Endodermal cell (in vitro differentiated cells): ENCODE measurements at regions not wholly inside any gene's neighbourhood (a gene's known extent, or its start where the extent isn't known, plus 50 kb on each side); places are given as distances from the start of the nearest gene placed in this dataset.

Source experiments
- DNase-seq: peaks from one replicate; pipeline ENCODE4 v3.0.0-alpha.2; 2017
- H3K27ac ChIP-seq: 2 replicates; pipeline ENCODE4 v1.5.1; 2013; ENCODE audit warnings: mild to moderate bottlenecking, low read depth, low read length, moderate library complexity
- H3K27me3 ChIP-seq: 2 replicates; pipeline ENCODE4 v1.6.1; 2013; ENCODE audit warnings: mild to moderate bottlenecking, low read length, moderate library complexity; ENCODE audit not compliant: insufficient read depth, control insufficient read depth, poor library complexity, severe bottlenecking
- H3K36me3 ChIP-seq: 2 replicates; pipeline ENCODE4 v1.7.0; 2013; ENCODE audit warnings: mild to moderate bottlenecking, low read length, moderate library complexity; ENCODE audit not compliant: control insufficient read depth, insufficient read depth
- H3K4me1 ChIP-seq: one replicate; pipeline ENCODE4 v1.7.0; 2013; ENCODE audit warnings: low read length; ENCODE audit not compliant: control insufficient read depth, insufficient read depth
- H3K4me3 ChIP-seq: 2 replicates; pipeline ENCODE4 v1.5.1; 2013; ENCODE audit warnings: mild to moderate bottlenecking, low read length, moderate library complexity
- H3K9ac ChIP-seq: 2 replicates; pipeline ENCODE4 v1.6.1; 2013; ENCODE audit warnings: mild to moderate bottlenecking, low read length, moderate library complexity; ENCODE audit not compliant: poor library complexity, severe bottlenecking; ENCODE audit errors: extremely low read depth
- H3K9me3 ChIP-seq: 2 replicates; pipeline ENCODE4 v1.6.1; 2013; ENCODE audit warnings: mild to moderate bottlenecking, low read length, moderate library complexity; ENCODE audit not compliant: control insufficient read depth
- H3K27ac Mint-ChIP-seq: 2 replicates; pipeline ENCODE4 v1.8.0; 2020; ENCODE audit warnings: mixed read lengths
- H3K27me3 Mint-ChIP-seq: 2 replicates; pipeline ENCODE4 v1.8.0; 2021; ENCODE audit warnings: mild to moderate bottlenecking, mixed read lengths; ENCODE audit not compliant: insufficient read depth
- H3K36me3 Mint-ChIP-seq: 2 replicates; pipeline ENCODE4 v1.8.0; 2020; ENCODE audit warnings: low read depth, mixed read lengths
- H3K4me1 Mint-ChIP-seq: 2 replicates; pipeline ENCODE4 v1.8.0; 2020; ENCODE audit warnings: mixed read lengths
- H3K4me3 Mint-ChIP-seq: 2 replicates; pipeline ENCODE4 v1.8.0; 2020; ENCODE audit warnings: mild to moderate bottlenecking, moderate library complexity, mixed read lengths
- H3K9me3 Mint-ChIP-seq: 2 replicates; pipeline ENCODE4 v1.8.0; 2020; ENCODE audit warnings: mild to moderate bottlenecking, mixed read lengths
- CTCF ChIP-seq: fragments of 200-600 bp; sonication (generic); conservative IDR thresholded peaks from 2 replicates; pipeline ENCODE4 v1.5.0; 2021; ENCODE audit warnings: antibody characterized with exemption, mild to moderate bottlenecking
- WGBS, 2 experiments: methylation state at CpG; one replicate each; pipeline versions ENCODE4 v1.1.5 to v1.1.7; 2013; ENCODE audit warnings: missing lambda C conversion rate in 2 of 2, mixed read lengths in 1 of 2; ENCODE audit not compliant: insufficient coverage in 1 of 2, insufficient read length in 1 of 2; 5-methylcytosine and 5-hydroxymethylcytosine counted together

- H3K27ac Mint-ChIP-seq, result no peak overlapping the region
- no peaks in the 10 kb centered on the region for H3K36me3 Mint-ChIP-seq
- no peaks in the 10 kb centered on the region for H3K27me3 Mint-ChIP-seq
- Histone ChIP-seq H3K27ac (no peak overlapping the region), H3K4me1 (no peaks in the 10 kb centered on the region), H3K4me3 (no peak overlapping the region), H3K36me3 (no peaks in the 10 kb centered on the region), H3K27me3 (no peaks in the 10 kb centered on the region), H3K9me3 (no peaks in the 10 kb centered on the region), H3K9ac (no peak overlapping the region)
- H3K9me3 Mint-ChIP-seq, result no peaks in the 10 kb centered on the region
- DNase-seq, result no peak
- TF ChIP-seq CTCF, result no peak
- no peak overlapping the region for H3K4me3 Mint-ChIP-seq
- 89 to 100% methylated on average over 3 to 4 of the region's 4 CpGs for WGBS, 2 experiments
- no peaks in the 10 kb centered on the region for H3K4me1 Mint-ChIP-seq
Measured at GRCh38 chr1:97004743-97005142, 283.2 kb downstream of the PTBP2 start.

GRCh38 chr1:97006044-97006661 is 284.6 kb downstream of the PTBP2 start:
- Mint-ChIP-seq H3K36me3 (no peaks in the 10 kb centered on the region), H3K27me3 (no peaks in the 10 kb centered on the region), H3K27ac (no peak overlapping the region), H3K4me3 (no peak overlapping the region), H3K9me3 (no peaks in the 10 kb centered on the region), H3K4me1 (no peaks in the 10 kb centered on the region)
- no peak overlapping the region for H3K4me3 ChIP-seq
- H3K36me3 ChIP-seq, result no peaks in the 10 kb centered on the region
- H3K9ac ChIP-seq, result no peak overlapping the region
- 88 to 94% methylated on average over 6 to 7 of the region's 7 CpGs for WGBS, 2 experiments
- no peaks in the 10 kb centered on the region for H3K9me3 ChIP-seq
- DNase-seq, result no peak
- no peaks in the 10 kb centered on the region for H3K27me3 ChIP-seq
- H3K27ac ChIP-seq, result no peak overlapping the region
- H3K4me1 ChIP-seq, result no peaks in the 10 kb centered on the region
- no peak for TF ChIP-seq CTCF

GRCh38 chr1:97007840-97008604 is 286.4 kb downstream of the PTBP2 start:
- Mint-ChIP-seq H3K9me3 (no peaks in the 10 kb centered on the region), H3K4me1 (no peaks in the 10 kb centered on the region), H3K4me3 (no peak overlapping the region), H3K36me3 (no peaks in the 10 kb centered on the region), H3K27me3 (no peaks in the 10 kb centered on the region), H3K27ac (no peak overlapping the region)
- Histone ChIP-seq H3K4me3 (no peak overlapping the region), H3K9ac (no peak overlapping the region), H3K27me3 (no peaks in the 10 kb centered on the region), H3K9me3 (no peaks in the 10 kb centered on the region), H3K4me1 (no peaks in the 10 kb centered on the region), H3K27ac (no peak overlapping the region), H3K36me3 (no peaks in the 10 kb centered on the region)
- DNase-seq, result no peak
- TF ChIP-seq CTCF, result no peak
